Gastroesophageal sphincter (tissue), 4 donors: ENCODE measurements at regions not wholly inside any gene's neighbourhood (a gene's known extent, or its start where the extent isn't known, plus 50 kb on each side); places are given as distances from the start of the nearest gene placed in this dataset.

Source experiments
- ATAC-seq: fragments of 150-250 bp; one replicate; pipeline ENCODE4 v1.9.1; 2016; ENCODE audit warnings: mild to moderate bottlenecking, moderate library complexity
- H3K27ac ChIP-seq, 4 donors: fragments of 200-600 bp; sonication (generic) in 3 of 4; 1 replicate in 3 of 4; 2 replicates in 1 of 4; pipeline ENCODE4 v1.5.1; 2016 to 2019
- H3K27me3 ChIP-seq: fragments of 200-600 bp; sonication (generic); one replicate; pipeline ENCODE4 v1.5.1; 2019
- H3K36me3 ChIP-seq, 2 donors: fragments of 200-600 bp; sonication (generic); one replicate each; pipeline ENCODE4 v1.5.1; 2019; ENCODE audit warnings: control low read depth in 1 of 2
- H3K4me1 ChIP-seq, 3 donors: fragments of 200-600 bp; sonication (generic); 1 replicate in 2 of 3; 2 replicates in 1 of 3; pipeline ENCODE4 v1.5.1; 2016 to 2019; ENCODE audit warnings: control low read depth in 2 of 3
- H3K4me3 ChIP-seq, 2 donors: fragments of 200-600 bp; sonication (generic); one replicate each; pipeline ENCODE4 v1.5.1; 2019; ENCODE audit warnings: mild to moderate bottlenecking in 1 of 2, moderate library complexity in 1 of 2
- H3K9me3 ChIP-seq, 3 donors: fragments of 200-600 bp; sonication (generic); one replicate each; pipeline ENCODE4 v1.5.1; 2017 to 2019; ENCODE audit warnings: control low read depth in 2 of 3
- CTCF ChIP-seq, 4 experiments: fragments of 200-600 bp in 2 of 4; fragments of 450-650 bp in 2 of 4; sonication (generic) in 1 of 4; IDR thresholded peaks; one replicate each; pipeline ENCODE4 v1.5.1; 2017 to 2019; ENCODE audit warnings: antibody characterized with exemption in 4 of 4, mild to moderate bottlenecking in 2 of 4, moderate library complexity in 2 of 4
- EP300 ChIP-seq: sonication (generic); formaldehyde crosslinking; IDR thresholded peaks from one replicate; pipeline ENCODE4 v1.6.1; 2017; ENCODE audit warnings: antibody characterized with exemption, mild to moderate bottlenecking
- POLR2A ChIP-seq, 2 donors: fragments of 450-650 bp; IDR thresholded peaks; one replicate each; pipeline ENCODE4 v1.6.1; 2017; ENCODE audit warnings: antibody characterized with exemption in 2 of 2, mild to moderate bottlenecking in 2 of 2, moderate library complexity in 1 of 2
- POLR2AphosphoS5 ChIP-seq: sonication (generic); formaldehyde crosslinking; IDR thresholded peaks from one replicate; pipeline ENCODE4 v1.6.1; 2017; ENCODE audit warnings: antibody characterized with exemption
- WGBS, 2 donors: methylation state at CpG; one replicate each; pipeline ENCODE4 v1.1.5; 2018; ENCODE audit warnings: low coverage in 1 of 2; 5-methylcytosine and 5-hydroxymethylcytosine counted together

DNA sequence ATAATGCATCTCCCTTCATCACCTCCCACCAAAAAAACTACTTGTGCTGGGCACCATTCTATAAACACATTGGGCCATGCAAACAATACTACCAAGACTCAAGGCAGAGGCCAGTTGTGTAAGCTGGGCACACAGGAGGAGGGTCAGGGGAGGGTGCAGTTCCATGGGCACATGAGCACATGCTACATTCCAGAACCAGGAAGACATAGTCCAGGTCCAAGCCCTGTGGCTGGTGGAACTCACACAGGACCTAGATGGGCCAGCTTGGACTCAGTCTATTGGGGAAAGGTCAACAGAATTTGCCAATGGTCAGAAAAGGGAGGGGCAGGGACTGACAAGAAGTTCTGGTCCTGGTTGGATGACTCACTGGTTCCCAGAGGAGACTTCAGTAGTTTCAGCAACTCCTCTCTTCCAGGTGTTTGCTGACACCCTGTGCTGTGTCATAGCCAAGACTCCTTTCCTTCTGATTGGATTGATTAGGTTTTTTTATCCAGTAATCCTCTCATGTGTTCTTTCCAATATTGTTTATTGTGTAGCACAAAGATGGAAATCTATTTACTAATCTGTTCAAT lies 249.7 kb downstream of the C1orf94 start:
- H3K4me1 ChIP-seq = no peaks in the 10 kb centered on the region
- H3K27ac ChIP-seq = no peak overlapping the region
- TF ChIP-seq CTCF (IDR thresholded peaks at IDR 0.05) (no peak), POLR2A (IDR thresholded peaks at IDR 0.05) (no peak), EP300 (no peak), POLR2AphosphoS5 (no peak)
- H3K4me3 ChIP-seq = no peak overlapping the region
- H3K9me3 ChIP-seq = no peaks in the 10 kb centered on the region
- H3K27me3 ChIP-seq = peaks cover 18% of the 10 kb centered on the region
- H3K36me3 ChIP-seq = no peaks in the 10 kb centered on the region
- peak; percentile 25 for ATAC-seq

- Histone ChIP-seq H3K27me3 (peaks cover 10% of the 10 kb centered on the region), H3K36me3 (no peaks in the 10 kb centered on the region), H3K4me1 (no peaks in the 10 kb centered on the region), H3K9me3 (no peaks in the 10 kb centered on the region), H3K4me3 (no peak overlapping the region), H3K27ac (no peak overlapping the region)
- TF ChIP-seq POLR2AphosphoS5 (no peak), CTCF (IDR thresholded peaks at IDR 0.05) (no peak), POLR2A (IDR thresholded peaks at IDR 0.05) (no peak), EP300 (no peak)
- ATAC-seq = no peak
- WGBS, 2 donors = 80% methylated on average over 1 of the region's 4 CpGs; no CpG with 5 or more reads in 1 of the 2 donors
Measured at GRCh38 chr1:34427170-34427569, 250.5 kb downstream of the C1orf94 start.

DNA sequence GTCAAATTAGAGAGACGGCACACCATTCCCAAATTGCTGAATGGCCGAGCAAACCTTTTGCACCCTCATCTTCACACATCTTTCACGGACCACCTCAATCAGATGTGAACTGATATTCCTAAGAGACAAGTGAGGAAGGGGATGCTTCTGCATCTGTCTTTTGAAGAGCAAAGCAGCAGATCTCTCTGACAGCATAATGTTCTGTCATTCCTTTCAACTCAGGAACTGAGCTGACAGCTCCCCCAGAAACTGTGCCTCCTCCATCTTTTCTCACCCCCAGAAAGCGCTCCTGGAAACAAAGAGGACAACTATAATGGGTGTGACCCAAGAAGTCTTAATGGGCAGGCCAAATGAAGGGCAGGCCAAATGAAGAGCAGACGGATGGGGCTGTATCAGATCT lies 256.4 kb downstream of the C1orf94 start:
- Histone ChIP-seq H3K27ac (no peak overlapping the region), H3K4me1 (no peaks in the 10 kb centered on the region), H3K9me3 (no peaks in the 10 kb centered on the region), H3K36me3 (no peaks in the 10 kb centered on the region), H3K4me3 (no peak overlapping the region), H3K27me3 (peaks cover 39% of the 10 kb centered on the region)
- ATAC-seq = no peak
- WGBS, 2 donors = 74 to 88% methylated on average over 4 to 5 of the region's 5 CpGs
- TF ChIP-seq POLR2A (IDR thresholded peaks at IDR 0.05) = no peak
- no peak for TF ChIP-seq CTCF (IDR thresholded peaks at IDR 0.05)
- no peak for TF ChIP-seq EP300
- no peak for TF ChIP-seq POLR2AphosphoS5

DNA sequence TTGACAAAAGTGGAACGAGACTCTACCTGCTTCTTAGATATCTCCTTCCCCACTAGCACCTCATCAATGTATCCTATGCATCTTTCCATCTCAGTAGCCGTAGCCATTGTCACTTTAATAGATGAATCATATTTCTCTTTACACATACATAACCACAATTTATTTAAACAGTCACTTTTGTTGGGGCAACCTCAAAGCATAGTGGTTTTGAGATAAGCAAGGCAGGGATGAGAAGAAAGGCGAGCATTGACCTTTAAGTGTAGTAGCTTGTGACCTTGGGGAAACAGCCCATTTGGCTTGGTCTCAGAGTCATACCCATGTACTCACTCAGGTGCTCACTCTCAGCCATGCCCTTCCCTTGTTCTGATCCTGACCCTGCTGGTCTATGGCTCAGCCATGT lies 260.1 kb downstream of the C1orf94 start:
- no peak for ATAC-seq
- Histone ChIP-seq H3K9me3 (no peaks in the 10 kb centered on the region), H3K27ac (no peak overlapping the region), H3K27me3 (peaks cover 56% of the 10 kb centered on the region), H3K4me3 (no peak overlapping the region), H3K4me1 (no peaks in the 10 kb centered on the region), H3K36me3 (no peaks in the 10 kb centered on the region)
- WGBS, 2 donors = 58 to 61% methylated on average over 3 of the region's 3 CpGs
- TF ChIP-seq EP300 = no peak
- TF ChIP-seq POLR2AphosphoS5 = no peak
- TF ChIP-seq POLR2A (IDR thresholded peaks at IDR 0.05) = no peak
- TF ChIP-seq CTCF (IDR thresholded peaks at IDR 0.05) = no peak

- 31 to 38% methylated on average over 8 to 11 of the region's 19 CpGs for WGBS, 2 donors
- TF ChIP-seq POLR2AphosphoS5 (no peak), POLR2A (IDR thresholded peaks at IDR 0.05) (no peak), CTCF (IDR thresholded peaks at IDR 0.05) (no peak), EP300 (no peak)
- Histone ChIP-seq H3K27ac (no peak overlapping the region), H3K4me1 (no peaks in the 10 kb centered on the region), H3K36me3 (no peaks in the 10 kb centered on the region), H3K4me3 (no peak overlapping the region), H3K9me3 (no peaks in the 10 kb centered on the region), H3K27me3 (peaks cover 67% of the 10 kb centered on the region)
- no peak for ATAC-seq
Measured at GRCh38 chr1:34441259-34442069, 264.8 kb downstream of the C1orf94 start.
